HCT116 (cell line): ENCODE measurements at regions not wholly inside any gene's neighbourhood (a gene's known extent, or its start where the extent isn't known, plus 50 kb on each side); places are given as distances from the start of the nearest gene placed in this dataset.

ENCODE experiments used
- ATAC-seq: fragments of 200-7000 bp; cut with Tn5 transposase; 2 replicates; pipeline ENCODE4 v1.9.1; 2020; ENCODE audit warnings: mild to moderate bottlenecking, moderate library complexity
- BruUV-seq: library from RNA; stranded (reverse); fragments of 400-500 nt; replicated peaks from 2 replicates; lab custom pipeline; 2021; lab: Mats Ljungman, UMichigan
- CTCF ChIA-PET: fragments of 300-600 bp; sonication (Branson Sonifier 250); formaldehyde crosslinking; loops from one replicate; lab custom pipeline; 2021; ENCODE audit warnings: antibody characterized with exemption; lab: Charles Lee
- POLR2A ChIA-PET: fragments of 300-600, 350-600 bp; sonication (Branson Sonifier 250); formaldehyde crosslinking; loops from one replicate; lab custom pipeline; 2021; ENCODE audit warnings: antibody characterized with exemption; lab: Charles Lee
- RAD21 ChIA-PET, 2 experiments: fragments of 300-600 bp; sonication (Branson Sonifier 250); formaldehyde crosslinking; loops; one replicate each; lab custom pipeline; 2023; ENCODE audit warnings: low total read pairs in 2 of 2; ENCODE audit not compliant: uncharacterized antibody in 2 of 2, unreplicated experiment in 2 of 2, low non-redundant PET in 1 of 2; lab: Charles Lee
- DNase-seq: peaks from one replicate; pipeline ENCODE4 v3.0.0-alpha.2; 2010; ENCODE audit warnings: low read depth, low spot score
- H2AFZ ChIP-seq: fragments of 200-600 bp; shearing (Covaris generic), sonication (generic); 2 replicates; pipeline ENCODE4 v1.6.1; 2017; ENCODE audit warnings: low read depth, mixed run types, mixed read lengths, antibody characterized with exemption, low read length; ENCODE audit not compliant: poor library complexity, severe bottlenecking
- H3K27ac ChIP-seq: 2 replicates; pipeline ENCODE4 v1.5.1; 2012; ENCODE audit warnings: low read depth, low read length
- H3K27me3 ChIP-seq: fragments of 200-600 bp; sonication (generic); 2 replicates; pipeline ENCODE4 v1.6.1; 2016; ENCODE audit warnings: mixed run types, low read length, mixed read lengths; ENCODE audit not compliant: insufficient read depth
- H3K36me3 ChIP-seq, 2 experiments: fragments of 200-500 bp in 1 of 2; fragments of 200-600 bp in 1 of 2; sonication (Bioruptor generic) in 1 of 2; sonication (generic) in 1 of 2; 2 replicates each; pipeline versions ENCODE4 v1.5.1 to v1.6.1; 2014 to 2016; ENCODE audit warnings: low read length in 2 of 2, inconsistent platforms in 1 of 2, mixed read lengths in 1 of 2, mixed run types in 1 of 2; ENCODE audit not compliant: insufficient read depth in 2 of 2, control insufficient read depth in 1 of 2
- H3K4me1 ChIP-seq, 2 experiments: fragments of 200-600 bp in 1 of 2; sonication (generic) in 1 of 2; 2 replicates each; pipeline versions ENCODE4 v1.5.1 to v1.6.1; 2012 to 2017; ENCODE audit warnings: low read length in 2 of 2, inconsistent platforms in 1 of 2, mild to moderate bottlenecking in 1 of 2, mixed read lengths in 1 of 2, mixed run types in 1 of 2, moderate library complexity in 1 of 2; ENCODE audit not compliant: insufficient read depth in 2 of 2, control insufficient read depth in 1 of 2
- H3K4me2 ChIP-seq: fragments of 200-600 bp; sonication (generic); 2 replicates; pipeline ENCODE4 v1.6.1; 2017; ENCODE audit warnings: mixed run types, low read length, mixed read lengths
- H3K4me3 ChIP-seq, 2 experiments: fragments of 200-600 bp in 1 of 2; sonication (generic) in 1 of 2; replicated peaks in 1 of 2; 2 replicates each; pipeline ENCODE4 v1.5.1; 2011 to 2016; ENCODE audit warnings: low read length in 2 of 2, control low read depth in 1 of 2, low read depth in 1 of 2, mild to moderate bottlenecking in 1 of 2, mixed read lengths in 1 of 2, mixed run types in 1 of 2
- H3K79me2 ChIP-seq: fragments of 200-600 bp; sonication (generic); 2 replicates; pipeline ENCODE4 v1.6.1; 2017; ENCODE audit warnings: mild to moderate bottlenecking, mixed run types, low read length, moderate library complexity, mixed read lengths; ENCODE audit not compliant: insufficient read depth
- H3K9ac ChIP-seq: fragments of 200-600 bp; sonication (generic); 2 replicates; pipeline ENCODE4 v1.6.1; 2016; ENCODE audit warnings: low read length, mixed read lengths
- H3K9me2 ChIP-seq: fragments of 200-600 bp; sonication (generic), shearing (Covaris generic); 2 replicates; pipeline ENCODE4 v1.6.1; 2017; ENCODE audit warnings: mixed run types, mild to moderate bottlenecking, moderate library complexity; ENCODE audit not compliant: insufficient read depth
- H3K9me3 ChIP-seq, 2 experiments: fragments of 200-500 bp in 1 of 2; fragments of 200-600 bp in 1 of 2; sonication (Bioruptor generic) in 1 of 2; sonication (generic) in 1 of 2; 2 replicates each; pipeline ENCODE4 v1.6.1; 2014 to 2017; ENCODE audit warnings: low read length in 2 of 2, mixed read lengths in 2 of 2, inconsistent platforms in 1 of 2, low read depth in 1 of 2, mild to moderate bottlenecking in 1 of 2, mixed run types in 1 of 2, moderate library complexity in 1 of 2; ENCODE audit not compliant: control insufficient read depth in 1 of 2, insufficient read depth in 1 of 2
- H4K20me1 ChIP-seq: fragments of 200-600 bp; sonication (generic), shearing (Covaris generic); 2 replicates; pipeline ENCODE4 v1.6.1; 2017; ENCODE audit warnings: mixed run types, mild to moderate bottlenecking, moderate library complexity; ENCODE audit not compliant: insufficient read depth
- ATF3 ChIP-seq: IDR thresholded peaks from 2 replicates; pipeline ENCODE4 v1.6.1; 2012
- EZH2 ChIP-seq: fragments of 200-600 bp; sonication (generic); IDR thresholded peaks from 2 replicates; pipeline ENCODE4 v1.6.1; 2017; ENCODE audit warnings: antibody characterized with exemption, mixed run types
- FOSL1 ChIP-seq: IDR thresholded peaks from 2 replicates; pipeline ENCODE4 v1.6.1; 2012; ENCODE audit warnings: low read depth
- JUND ChIP-seq: IDR thresholded peaks from 2 replicates; pipeline ENCODE4 v1.6.1; 2012
- MAX ChIP-seq: IDR thresholded peaks from 2 replicates; pipeline ENCODE4 v1.6.1; 2012
- POLR2AphosphoS5 ChIP-seq: IDR thresholded peaks from 2 replicates; pipeline ENCODE4 v1.6.1; 2011; ENCODE audit warnings: mild to moderate bottlenecking, low read depth, low read length, moderate library complexity
- RAD21 ChIP-seq: IDR thresholded peaks from 2 replicates; pipeline ENCODE4 v1.6.1; 2012; ENCODE audit warnings: low read depth, mild to moderate bottlenecking
- REST ChIP-seq: IDR thresholded peaks from 2 replicates; pipeline ENCODE4 v1.6.1; 2012; ENCODE audit warnings: low read depth
- SIN3A ChIP-seq: IDR thresholded peaks from 2 replicates; pipeline ENCODE4 v1.6.1; 2012; ENCODE audit warnings: low read depth
- ZFX ChIP-seq: fragments of 450-650 bp; IDR thresholded peaks from 2 replicates; pipeline ENCODE4 v1.6.1; 2017
- ZNF274 ChIP-seq: fragments of 200-500 bp; sonication (Bioruptor generic); IDR thresholded peaks from 2 replicates; pipeline ENCODE4 v1.6.1; 2014; ENCODE audit warnings: mild to moderate bottlenecking, low read depth, low read length, inconsistent platforms
- intact Hi-C: fragments of 100-400 bp; cut with micrococcal nuclease; formaldehyde crosslinking; loops from 2 replicates; pipeline ENCODE4 v1.10.0; 2022

GRCh38 chr4:124343661-124344171 is 368.8 kb downstream of the ANKRD50 start:
- ChIA-PET POLR2A (interaction anchor here (0.8 kb wide), 1 partner anchor 9 kb away, joined by 3 read pairs; no protein-coding TSS in a partner anchor), CTCF (interaction anchor here (3.1 kb wide), 1 partner anchor 10 kb away, joined by 10 read pairs; no protein-coding TSS in a partner anchor), RAD21 (no interaction called here)
- Histone ChIP-seq H3K27ac (no peak overlapping the region), H4K20me1 (no peaks in the 10 kb centered on the region), H3K9me3 (no peaks in the 10 kb centered on the region), H2AFZ (no peak overlapping the region), H3K79me2 (no peaks in the 10 kb centered on the region), H3K36me3 (no peaks in the 10 kb centered on the region), H3K4me2 (no peak overlapping the region), H3K4me1 (no peaks in the 10 kb centered on the region), H3K27me3 (no peaks in the 10 kb centered on the region), H3K9me2 (no peaks in the 10 kb centered on the region), H3K9ac (no peak overlapping the region), H3K4me3 (no peak overlapping the region)
- no peak for DNase-seq
- TF ChIP-seq FOSL1 (no peak), POLR2AphosphoS5 (no peak), MAX (no peak), EZH2 (no peak), JUND (no peak), ATF3 (no peak), SIN3A (no peak), ZFX (no peak), ZNF274 (no peak), REST (no peak), RAD21 (no peak)
- no peak for ATAC-seq
- BruUV-seq, result no TSS peak
- intact Hi-C loops, result no loop called here
